HEK293T (cell line): ENCODE measurements at regions not wholly inside any gene's neighbourhood (a gene's known extent, or its start where the extent isn't known, plus 50 kb on each side); places are given as distances from the start of the nearest gene placed in this dataset.

Experiments
- CTCF ChIA-PET: fragments of 350-600 bp; formaldehyde crosslinking; extraction: SDS; loops from one replicate; lab custom pipeline; 2021; ENCODE audit warnings: antibody characterized with exemption, inconsistent platforms; lab: Yijun Ruan, JAX
- POLR2A ChIA-PET: fragments of 350-600 bp; formaldehyde crosslinking; extraction: SDS; loops from one replicate; lab custom pipeline; 2020; ENCODE audit warnings: antibody characterized with exemption, inconsistent platforms; lab: Yijun Ruan, JAX
- DNase-seq: peaks from one replicate; pipeline ENCODE4 v3.0.0; 2012; ENCODE audit warnings: mixed read lengths; ENCODE audit errors: extremely low spot score
- ARNT ChIP-seq: fragments of 450-650 bp; IDR thresholded peaks from 2 replicates; pipeline ENCODE4 v1.6.1; 2017; ENCODE audit warnings: mild to moderate bottlenecking
- BHLHE40 ChIP-seq: fragments of 450-650 bp; IDR thresholded peaks from 2 replicates; pipeline ENCODE4 v1.6.1; 2016; ENCODE audit warnings: mild to moderate bottlenecking, moderate library complexity, borderline replicate concordance
- CTBP1 ChIP-seq: fragments of 450-650 bp; IDR thresholded peaks from 2 replicates; pipeline ENCODE4 v1.6.1; 2016; ENCODE audit warnings: borderline replicate concordance
- ELF4 ChIP-seq: fragments of 450-650 bp; IDR thresholded peaks from 2 replicates; pipeline ENCODE4 v1.6.1; 2017; ENCODE audit warnings: antibody characterized with exemption
- FOXA1 ChIP-seq: fragments of 450-650 bp; IDR thresholded peaks from 2 replicates; pipeline ENCODE4 v1.6.1; 2016; ENCODE audit warnings: mild to moderate bottlenecking
- FOXK2 ChIP-seq: fragments of 450-650 bp; IDR thresholded peaks from 2 replicates; pipeline ENCODE4 v1.6.1; 2016; ENCODE audit warnings: mild to moderate bottlenecking
- FOXM1 ChIP-seq: fragments of 450-650 bp; IDR thresholded peaks from 2 replicates; pipeline ENCODE4 v1.6.1; 2017; ENCODE audit warnings: mild to moderate bottlenecking, borderline replicate concordance
- HDGF ChIP-seq: fragments of 450-650 bp; IDR thresholded peaks from 2 replicates; pipeline ENCODE4 v1.6.1; 2017; ENCODE audit warnings: antibody characterized with exemption, borderline replicate concordance
- L3MBTL2 ChIP-seq: fragments of 450-650 bp; conservative IDR thresholded peaks from 2 replicates; pipeline ENCODE4 v1.6.1; 2016; ENCODE audit warnings: mild to moderate bottlenecking
- LEF1 ChIP-seq: fragments of 450-650 bp; IDR thresholded peaks from 2 replicates; pipeline ENCODE4 v1.6.1; 2017; ENCODE audit warnings: mild to moderate bottlenecking, borderline replicate concordance
- NFRKB ChIP-seq: fragments of 450-650 bp; IDR thresholded peaks from 2 replicates; pipeline ENCODE4 v1.6.1; 2016; ENCODE audit warnings: mild to moderate bottlenecking, moderate library complexity
- PKNOX1 ChIP-seq: fragments of 450-650 bp; IDR thresholded peaks from 2 replicates; pipeline ENCODE4 v1.6.1; 2016
- SP1 ChIP-seq: fragments of 450-650 bp; IDR thresholded peaks from 2 replicates; pipeline ENCODE4 v1.6.1; 2017
- SUZ12 ChIP-seq: fragments of 450-650 bp; IDR thresholded peaks from 2 replicates; pipeline ENCODE4 v1.6.1; 2016; ENCODE audit warnings: mild to moderate bottlenecking
- TARDBP ChIP-seq: fragments of 450-650 bp; IDR thresholded peaks from 2 replicates; pipeline ENCODE4 v1.6.1; 2016
- ZNF384 ChIP-seq: fragments of 450-650 bp; IDR thresholded peaks from 2 replicates; pipeline ENCODE4 v1.6.1; 2016

GRCh38 chr6:37570482-37571133, 70.9 kb upstream of the CCDC167 start:
- CTCF ChIA-PET, result no interaction called here
- TF ChIP-seq BHLHE40 (no peak), FOXK2 (no peak), ARNT (no peak), FOXM1 (no peak), SUZ12 (no peak), CTBP1 (no peak), HDGF (no peak), PKNOX1 (no peak), FOXA1 (no peak), LEF1 (no peak)
- DNase-seq, result no peak
- POLR2A ChIA-PET, result no interaction called here

- no peak for DNase-seq
- ChIA-PET CTCF (no interaction called here), POLR2A (no interaction called here)
- no peak for TF ChIP-seq FOXA1
- no peak for TF ChIP-seq PKNOX1
- no peak for TF ChIP-seq ARNT
- TF ChIP-seq TARDBP, result no peak
Measured at GRCh38 chr6:37569743-37570481, 70.2 kb upstream of the CCDC167 start.

- TF ChIP-seq SP1 (no peak), FOXK2 (no peak), PKNOX1 (no peak), TARDBP (no peak), ZNF384 (no peak), ELF4 (no peak), SUZ12 (no peak), NFRKB (no peak), ARNT (no peak), LEF1 (no peak), HDGF (no peak), L3MBTL2 (no peak), CTBP1 (no peak), BHLHE40 (no peak), FOXM1 (no peak), FOXA1 (no peak)
- POLR2A ChIA-PET, result no interaction called here
- CTCF ChIA-PET, result no interaction called here
- DNase-seq, result no peak
Measured at GRCh38 chr6:37569317-37569716, 69.6 kb upstream of the CCDC167 start.

GRCh38 chr6:37566950-37567349, 67.3 kb upstream of the CCDC167 start:
- POLR2A ChIA-PET, result no interaction called here
- no peak for DNase-seq
- TF ChIP-seq PKNOX1 (no peak), TARDBP (no peak), BHLHE40 (no peak), SUZ12 (no peak), L3MBTL2 (no peak), FOXK2 (no peak), HDGF (no peak), FOXA1 (no peak), LEF1 (no peak), ELF4 (no peak), ARNT (no peak), NFRKB (no peak), ZNF384 (no peak), FOXM1 (no peak), SP1 (no peak)
- CTCF ChIA-PET, result no interaction called here

GRCh38 chr6:37566111-37566949, 66.6 kb upstream of the CCDC167 start:
- no peak for TF ChIP-seq ARNT
- TF ChIP-seq LEF1, result no peak
- no peak for TF ChIP-seq HDGF
- TF ChIP-seq PKNOX1, result no peak
- TF ChIP-seq SP1, result no peak
- POLR2A ChIA-PET, result interaction anchor here (0.8 to 1.0 kb wide), 2 partner anchors 67 to 126 kb away, joined by 3 read pairs; partner anchors contain the start of gene CCDC167
- CTCF ChIA-PET, result interaction anchor here (0.7 to 1.3 kb wide), 11 partner anchors 9 to 184 kb away, joined by 3 to 6 read pairs (median 3); no protein-coding TSS in a partner anchor
- DNase-seq, result peak; percentile 86
